Fibroblast of lung (primary cell): ENCODE measurements at regions not wholly inside any gene's neighbourhood (a gene's known extent, or its start where the extent isn't known, plus 50 kb on each side); places are given as distances from the start of the nearest gene placed in this dataset.

ENCODE experiments used
- DNase-seq, 2 donors: peaks; one replicate each; pipeline versions ENCODE4 v3.0.0 to v3.0.0-alpha.2; 2010; ENCODE audit warnings: low read depth in 2 of 2
- H2AFZ ChIP-seq: 2 replicates; pipeline ENCODE4 v1.5.1; 2012; ENCODE audit warnings: low read length, control low read depth, inconsistent platforms
- H3K27ac ChIP-seq: 2 replicates; pipeline ENCODE4 v1.5.1; 2011; ENCODE audit warnings: low read length, control low read depth; ENCODE audit not compliant: insufficient read depth
- H3K27me3 ChIP-seq: 2 replicates; pipeline ENCODE4 v1.5.1; 2011; ENCODE audit warnings: mild to moderate bottlenecking, low read length; ENCODE audit not compliant: control insufficient read depth, insufficient read depth
- H3K36me3 ChIP-seq: 2 replicates; pipeline ENCODE4 v1.5.1; 2011; ENCODE audit warnings: low read length; ENCODE audit not compliant: control insufficient read depth, insufficient read depth
- H3K4me1 ChIP-seq: 2 replicates; pipeline ENCODE4 v1.5.1; 2011; ENCODE audit warnings: low read length; ENCODE audit not compliant: control insufficient read depth, insufficient read depth; ENCODE audit errors: extremely low read depth
- H3K4me2 ChIP-seq: 2 replicates; pipeline ENCODE4 v1.5.1; 2011; ENCODE audit warnings: low read length, control low read depth; ENCODE audit not compliant: insufficient read depth; ENCODE audit errors: extremely low read depth
- H3K4me3 ChIP-seq, 4 experiments: fragments of 200-600 bp in 1 of 4; sonication (generic) in 1 of 4; replicated peaks in 1 of 4; 2 replicates each; pipeline ENCODE4 v1.5.1; 2011 to 2016; ENCODE audit warnings: low read length in 4 of 4, low read depth in 3 of 4, mild to moderate bottlenecking in 3 of 4, control low read depth in 2 of 4, inconsistent platforms in 1 of 4, mixed read lengths in 1 of 4; ENCODE audit not compliant: insufficient read depth in 1 of 4; ENCODE audit errors: control extremely low read depth in 1 of 4
- H3K79me2 ChIP-seq: 2 replicates; pipeline ENCODE4 v1.5.1; 2012; ENCODE audit warnings: mild to moderate bottlenecking, low read length, inconsistent platforms; ENCODE audit not compliant: control insufficient read depth, insufficient read depth
- H3K9ac ChIP-seq: 2 replicates; pipeline ENCODE4 v1.5.1; 2011; ENCODE audit warnings: mild to moderate bottlenecking, low read length, control low read depth; ENCODE audit not compliant: insufficient read depth
- H3K9me3 ChIP-seq: 2 replicates; pipeline ENCODE4 v1.5.1; 2012; ENCODE audit warnings: low read depth, low read length; ENCODE audit not compliant: control insufficient read depth, insufficient read depth
- H4K20me1 ChIP-seq: 2 replicates; pipeline ENCODE4 v1.5.1; 2011; ENCODE audit warnings: low read length; ENCODE audit not compliant: control insufficient read depth, insufficient read depth; ENCODE audit errors: extremely low read depth
- CTCF ChIP-seq, 2 donors: IDR thresholded peaks in 1 of 2; conservative IDR thresholded peaks in 1 of 2; 1 replicate in 1 of 2; 2 replicates in 1 of 2; pipeline ENCODE4 v1.5.1; 2011 to 2012; ENCODE audit warnings: low read length in 2 of 2, control low read depth in 1 of 2, inconsistent platforms in 1 of 2, low read depth in 1 of 2, mild to moderate bottlenecking in 1 of 2
- EZH2 ChIP-seq: IDR thresholded peaks from 2 replicates; pipeline ENCODE4 v1.5.1; 2012; ENCODE audit warnings: low read length, control low read depth, mild to moderate bottlenecking; ENCODE audit errors: missing control alignments

DNA sequence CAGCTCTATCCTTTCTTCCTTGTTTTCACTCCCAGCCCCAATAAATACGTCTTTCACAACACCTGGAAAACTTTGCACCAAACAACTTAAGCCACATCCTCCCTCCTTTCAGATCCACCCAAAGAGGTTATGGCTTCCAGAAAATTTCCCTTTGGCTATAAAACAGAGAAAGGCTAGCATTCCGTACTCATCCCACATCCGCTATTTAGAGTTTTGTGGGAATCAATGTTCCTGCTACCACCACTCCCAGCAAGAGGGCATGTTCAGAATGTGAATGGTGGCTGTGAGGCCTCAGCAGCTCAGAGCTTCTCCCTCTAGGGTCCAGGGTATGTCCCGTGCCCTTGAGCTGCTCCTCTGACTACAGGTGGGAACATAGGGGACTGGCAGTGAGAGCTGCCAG is 214.6 kb downstream of the NCK2 start:
- Histone ChIP-seq H3K4me3 (no peak overlapping the region), H3K9me3 (no peaks in the 10 kb centered on the region), H3K27me3 (no peaks in the 10 kb centered on the region), H3K4me1 (no peaks in the 10 kb centered on the region), H2AFZ (no peak overlapping the region), H3K36me3 (no peaks in the 10 kb centered on the region), H3K27ac (no peak overlapping the region), H4K20me1 (no peaks in the 10 kb centered on the region), H3K9ac (no peak overlapping the region), H3K79me2 (no peaks in the 10 kb centered on the region), H3K4me2 (no peak overlapping the region)
- no peak for DNase-seq
- TF ChIP-seq EZH2 (no peak), CTCF (conservative IDR thresholded peaks at IDR 0.05 in 1 of 2, IDR thresholded peaks at IDR 0.05 in 1 of 2; ENCODE audit: low read depth in 1 of 2, low read length in 2 of 2) (no peak)

DNA sequence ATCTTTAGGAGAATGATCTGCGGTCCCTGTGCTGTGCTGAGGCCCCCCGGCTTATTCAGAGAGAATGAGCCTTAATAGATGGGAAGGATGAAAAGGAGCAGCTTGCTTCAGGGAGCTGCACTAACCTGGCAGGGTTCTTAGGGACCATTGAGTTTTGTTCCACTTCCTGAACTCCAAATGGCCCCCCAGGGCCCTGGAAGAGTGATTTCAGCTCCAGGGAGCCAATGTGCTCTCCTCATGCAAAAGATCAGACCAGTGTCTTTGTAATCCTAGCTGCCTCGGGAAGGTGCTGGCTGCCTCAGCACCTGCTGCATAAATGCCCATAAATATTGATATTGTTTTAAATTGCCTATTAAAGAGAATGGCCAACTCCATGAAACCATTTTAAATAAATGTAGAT is 210.2 kb downstream of the NCK2 start:
- TF ChIP-seq EZH2 (no peak), CTCF (conservative IDR thresholded peaks at IDR 0.05 in 1 of 2, IDR thresholded peaks at IDR 0.05 in 1 of 2; ENCODE audit: low read depth in 1 of 2, low read length in 2 of 2) (no peak)

GRCh38 chr2:105953942-105954341 is 209.2 kb downstream of the NCK2 start:
- H3K36me3 ChIP-seq: no peaks in the 10 kb centered on the region
- H3K4me2 ChIP-seq: no peak overlapping the region
- H3K4me3 ChIP-seq: no peak overlapping the region
- DNase-seq: no peak
- no peak overlapping the region for H3K27ac ChIP-seq
- H3K9me3 ChIP-seq: no peaks in the 10 kb centered on the region
- H4K20me1 ChIP-seq: no peaks in the 10 kb centered on the region
- no peaks in the 10 kb centered on the region for H3K79me2 ChIP-seq
- H2AFZ ChIP-seq: no peak overlapping the region
- H3K4me1 ChIP-seq: no peaks in the 10 kb centered on the region
- no peaks in the 10 kb centered on the region for H3K27me3 ChIP-seq
- TF ChIP-seq EZH2 (no peak), CTCF (conservative IDR thresholded peaks at IDR 0.05 in 1 of 2, IDR thresholded peaks at IDR 0.05 in 1 of 2; ENCODE audit: low read depth in 1 of 2, low read length in 2 of 2) (no peak)
- no peak overlapping the region for H3K9ac ChIP-seq

More for the DNA sequence above, 210.2 kb downstream of the NCK2 start:
- H3K4me2 ChIP-seq: no peak overlapping the region
- no peaks in the 10 kb centered on the region for H3K4me1 ChIP-seq
- H4K20me1 ChIP-seq: no peaks in the 10 kb centered on the region
- no peaks in the 10 kb centered on the region for H3K9me3 ChIP-seq
- H3K36me3 ChIP-seq: no peaks in the 10 kb centered on the region
- no peak for DNase-seq
- no peaks in the 10 kb centered on the region for H3K27me3 ChIP-seq
- H3K79me2 ChIP-seq: no peaks in the 10 kb centered on the region
- no peak overlapping the region for H3K27ac ChIP-seq
- H3K9ac ChIP-seq: no peak overlapping the region
- no peak overlapping the region for H3K4me3 ChIP-seq
- no peak overlapping the region for H2AFZ ChIP-seq
